PC-9 (cell line): ENCODE measurements at regions not wholly inside any gene's neighbourhood (a gene's known extent, or its start where the extent isn't known, plus 50 kb on each side); places are given as distances from the start of the nearest gene placed in this dataset.
A peak's percentile ranks its signal among the peaks of the same experiment; 100 is the strongest.

Experiments
- EZH2 ChIP-seq: fragments of 200-600 bp; sonication (generic); IDR thresholded peaks from 2 replicates; pipeline ENCODE4 v1.8.0; 2017; ENCODE audit warnings: antibody characterized with exemption, low read depth
- TF ChIP-seq, protein P1 (sequence below): fragments of 200-600 bp; sonication (generic); conservative IDR thresholded peaks from 2 replicates; pipeline ENCODE4 v1.6.1; 2017; ENCODE audit warnings: mixed run types, antibody characterized with exemption, mild to moderate bottlenecking, moderate library complexity

DNA sequence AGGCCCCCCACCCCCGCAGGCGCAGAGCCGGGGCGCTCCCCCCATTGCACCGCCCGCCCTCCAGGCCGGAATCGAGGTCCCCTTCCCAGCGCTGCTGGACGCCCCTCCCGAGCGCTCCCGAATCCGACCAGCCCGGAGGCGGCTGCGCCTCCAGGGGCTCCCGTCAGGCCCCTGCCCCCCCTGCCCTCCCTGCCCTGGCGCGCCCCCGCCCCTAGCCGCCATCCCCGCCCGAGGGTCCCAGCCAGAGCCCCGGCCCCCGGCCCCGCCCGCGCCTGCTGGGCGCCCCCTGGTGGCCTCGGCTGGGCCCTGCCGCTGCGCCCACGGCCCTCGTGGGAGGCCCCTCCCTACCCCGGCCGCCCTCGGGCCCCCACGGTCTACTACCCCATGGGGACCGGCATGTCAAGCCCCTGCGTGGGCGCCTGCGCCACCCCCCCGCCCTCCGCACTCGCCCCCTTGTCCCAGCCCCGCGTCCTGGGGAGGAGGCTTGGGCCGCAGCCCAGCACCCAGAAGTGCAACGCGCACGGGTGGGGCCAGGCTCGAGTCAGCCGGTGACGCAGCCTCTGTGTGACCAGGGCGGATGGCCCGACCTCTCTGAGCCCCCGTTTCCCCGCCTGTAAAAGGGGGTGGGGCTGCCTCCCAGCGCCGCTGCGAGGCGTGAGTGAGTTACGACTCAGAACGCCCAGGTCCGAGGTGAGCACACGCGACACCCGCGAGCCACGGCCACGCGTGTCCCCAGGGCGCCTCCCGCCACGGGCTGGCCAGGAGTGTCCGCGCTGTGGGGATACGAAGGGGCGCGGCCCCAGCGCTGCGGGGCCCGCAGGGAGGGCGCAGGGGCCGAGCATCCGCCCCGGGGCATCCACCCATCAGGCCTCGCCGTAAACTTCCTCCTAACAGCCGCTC, 104.9 kb downstream of the FAM53A start:
- TF ChIP-seq, protein P1, sequence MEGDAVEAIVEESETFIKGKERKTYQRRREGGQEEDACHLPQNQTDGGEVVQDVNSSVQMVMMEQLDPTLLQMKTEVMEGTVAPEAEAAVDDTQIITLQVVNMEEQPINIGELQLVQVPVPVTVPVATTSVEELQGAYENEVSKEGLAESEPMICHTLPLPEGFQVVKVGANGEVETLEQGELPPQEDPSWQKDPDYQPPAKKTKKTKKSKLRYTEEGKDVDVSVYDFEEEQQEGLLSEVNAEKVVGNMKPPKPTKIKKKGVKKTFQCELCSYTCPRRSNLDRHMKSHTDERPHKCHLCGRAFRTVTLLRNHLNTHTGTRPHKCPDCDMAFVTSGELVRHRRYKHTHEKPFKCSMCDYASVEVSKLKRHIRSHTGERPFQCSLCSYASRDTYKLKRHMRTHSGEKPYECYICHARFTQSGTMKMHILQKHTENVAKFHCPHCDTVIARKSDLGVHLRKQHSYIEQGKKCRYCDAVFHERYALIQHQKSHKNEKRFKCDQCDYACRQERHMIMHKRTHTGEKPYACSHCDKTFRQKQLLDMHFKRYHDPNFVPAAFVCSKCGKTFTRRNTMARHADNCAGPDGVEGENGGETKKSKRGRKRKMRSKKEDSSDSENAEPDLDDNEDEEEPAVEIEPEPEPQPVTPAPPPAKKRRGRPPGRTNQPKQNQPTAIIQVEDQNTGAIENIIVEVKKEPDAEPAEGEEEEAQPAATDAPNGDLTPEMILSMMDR, result peak; percentile 63
- TF ChIP-seq EZH2, result no peak
